ENCODE measurements at regions not wholly inside any gene's neighbourhood (a gene's known extent, or its start where the extent isn't known, plus 50 kb on each side); places are given as distances from the start of the nearest gene placed in this dataset.

DNA sequence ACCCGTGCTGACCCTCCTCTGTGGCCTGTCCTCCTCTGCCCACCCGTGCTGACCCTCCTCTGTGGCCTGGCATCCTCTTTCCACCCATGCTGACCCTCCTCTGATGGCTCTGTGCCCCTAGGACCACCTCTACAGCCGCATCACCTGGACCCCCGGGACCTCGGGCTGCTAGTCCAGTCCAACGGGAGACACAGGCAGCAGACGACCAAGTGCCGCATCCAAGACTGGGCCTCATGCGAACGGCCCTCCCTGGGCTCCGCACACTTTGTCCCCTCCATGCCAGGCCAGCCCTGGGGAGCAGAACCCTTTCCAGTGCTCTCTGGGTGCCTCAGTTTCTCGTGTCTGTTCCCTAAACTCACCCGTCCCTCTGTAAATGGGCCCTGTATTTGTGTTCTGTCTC lies 107.2 kb upstream of the RNF32 start:
- Mint-ChIP-seq H3K4me3 (ENCODE audit: unreplicated experiment) (no peak overlapping the region), H3K27me3 (ENCODE audit: insufficient read depth, unreplicated experiment) (no peaks in the 10 kb centered on the region), H3K27ac (ENCODE audit: unreplicated experiment) (no peak overlapping the region), H3K36me3 (ENCODE audit: insufficient read depth, unreplicated experiment) (peaks cover 7% of the 10 kb centered on the region), H3K9me3 (ENCODE audit: unreplicated experiment) (peaks cover 10% of the 10 kb centered on the region), H3K4me1 (ENCODE audit: low read depth, unreplicated experiment) (peaks cover 22% of the 10 kb centered on the region)
- no TSS peak for BruUV-seq (replicated peaks)
- intact Hi-C loops (cut with micrococcal nuclease; ENCODE audit: unreplicated experiment): no loop called here
- no peaks in the 10 kb centered on the region for H3K9me3 ChIP-seq
- H3K27me3 ChIP-seq (replicated peaks; ENCODE audit: control insufficient read depth, insufficient read depth, low read length): no peaks in the 10 kb centered on the region
- H3K36me3 ChIP-seq (ENCODE audit: control insufficient read depth, insufficient read depth, low read length): no peaks in the 10 kb centered on the region; the same call in 1 of the 2 replicates
- POLR2A ChIA-PET: no interaction called here
- CTCF ChIA-PET: no interaction called here
- H3K4me1 ChIP-seq: peaks cover 23% of the 10 kb centered on the region
- H3K4me3 ChIP-seq (ENCODE audit: low read depth, low read length): no peak overlapping the region
- TF ChIP-seq, protein P1, sequence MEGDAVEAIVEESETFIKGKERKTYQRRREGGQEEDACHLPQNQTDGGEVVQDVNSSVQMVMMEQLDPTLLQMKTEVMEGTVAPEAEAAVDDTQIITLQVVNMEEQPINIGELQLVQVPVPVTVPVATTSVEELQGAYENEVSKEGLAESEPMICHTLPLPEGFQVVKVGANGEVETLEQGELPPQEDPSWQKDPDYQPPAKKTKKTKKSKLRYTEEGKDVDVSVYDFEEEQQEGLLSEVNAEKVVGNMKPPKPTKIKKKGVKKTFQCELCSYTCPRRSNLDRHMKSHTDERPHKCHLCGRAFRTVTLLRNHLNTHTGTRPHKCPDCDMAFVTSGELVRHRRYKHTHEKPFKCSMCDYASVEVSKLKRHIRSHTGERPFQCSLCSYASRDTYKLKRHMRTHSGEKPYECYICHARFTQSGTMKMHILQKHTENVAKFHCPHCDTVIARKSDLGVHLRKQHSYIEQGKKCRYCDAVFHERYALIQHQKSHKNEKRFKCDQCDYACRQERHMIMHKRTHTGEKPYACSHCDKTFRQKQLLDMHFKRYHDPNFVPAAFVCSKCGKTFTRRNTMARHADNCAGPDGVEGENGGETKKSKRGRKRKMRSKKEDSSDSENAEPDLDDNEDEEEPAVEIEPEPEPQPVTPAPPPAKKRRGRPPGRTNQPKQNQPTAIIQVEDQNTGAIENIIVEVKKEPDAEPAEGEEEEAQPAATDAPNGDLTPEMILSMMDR (IDR thresholded peaks at IDR 0.05; ENCODE audit: insufficient read depth in 1 of 2, low read depth in 1 of 2, low read length in 1 of 2, severe bottlenecking in 1 of 2, unreplicated experiment in 1 of 2): no peak
- DNase-seq: no peak

DNA sequence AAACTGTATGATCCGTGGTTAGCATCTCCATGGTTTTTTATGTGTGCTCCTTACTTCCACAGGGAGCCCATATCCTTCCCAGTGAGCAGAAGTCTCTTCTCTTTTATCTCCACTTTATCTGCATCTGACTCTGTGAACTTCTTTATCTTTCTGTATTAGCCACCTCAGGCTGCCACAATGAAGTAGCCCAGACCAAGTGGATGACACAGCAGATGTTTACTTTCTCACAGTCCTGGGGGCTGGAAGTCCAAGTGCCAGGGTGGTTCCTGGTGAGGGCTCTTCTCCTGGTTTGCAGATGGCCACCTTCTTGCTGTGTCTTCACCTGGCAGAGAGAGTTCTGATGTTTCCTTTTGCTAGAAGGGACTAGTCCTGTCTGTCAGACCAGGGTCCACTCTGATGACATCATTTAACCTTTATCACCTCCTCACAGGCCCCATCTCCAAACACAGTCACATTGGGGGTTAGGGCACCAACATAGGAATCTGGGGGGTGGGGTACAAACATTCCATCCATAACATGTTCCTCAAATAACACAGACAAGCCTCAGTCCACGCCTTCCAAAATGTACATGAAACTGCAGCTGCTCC lies 108.5 kb upstream of the RNF32 start:
- intact Hi-C loops (cut with micrococcal nuclease; ENCODE audit: unreplicated experiment): no loop called here
- peaks cover 22% of the 10 kb centered on the region for H3K4me1 Mint-ChIP-seq (ENCODE audit: low read depth, unreplicated experiment)

DNA sequence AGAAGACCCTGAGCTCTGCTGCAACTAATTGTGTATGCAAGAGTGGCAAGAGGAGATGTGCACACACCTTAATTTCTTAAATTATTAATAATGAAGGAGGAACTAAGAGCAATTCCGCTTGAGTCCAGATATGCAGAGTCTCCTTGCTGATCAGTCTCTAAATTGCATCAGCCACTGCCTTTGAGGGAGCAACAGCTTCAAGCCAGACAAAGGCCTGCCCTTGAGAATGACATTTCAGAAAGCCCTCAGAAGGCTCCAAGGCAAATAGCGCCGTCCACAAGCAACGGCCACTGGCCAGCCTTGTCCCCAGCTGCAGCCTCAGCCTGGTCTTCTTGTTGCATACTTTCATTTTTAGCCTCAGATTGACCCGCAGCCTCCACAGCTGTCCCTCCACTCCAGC lies 110.6 kb upstream of the RNF32 start:
- TF ChIP-seq, protein P1 (IDR thresholded peaks at IDR 0.05; ENCODE audit: insufficient read depth in 1 of 2, low read depth in 1 of 2, low read length in 1 of 2, severe bottlenecking in 1 of 2, unreplicated experiment in 1 of 2): no peak
- ChIA-PET CTCF (no interaction called here), POLR2A (no interaction called here)
- no peaks in the 10 kb centered on the region for H3K9me3 Mint-ChIP-seq (ENCODE audit: unreplicated experiment)
- H3K4me1 ChIP-seq: peaks cover 40% of the 10 kb centered on the region
- BruUV-seq (replicated peaks): no TSS peak
- H3K4me3 Mint-ChIP-seq (ENCODE audit: unreplicated experiment): no peak overlapping the region
- no peaks in the 10 kb centered on the region; the same call in 1 of the 2 replicates for H3K36me3 ChIP-seq (ENCODE audit: control insufficient read depth, insufficient read depth, low read length)
- intact Hi-C loops (cut with micrococcal nuclease; ENCODE audit: unreplicated experiment): no loop called here
- no peaks in the 10 kb centered on the region for H3K9me3 ChIP-seq
- H3K4me3 ChIP-seq (ENCODE audit: low read depth, low read length): no peak overlapping the region
- H3K27me3 Mint-ChIP-seq (ENCODE audit: insufficient read depth, unreplicated experiment): no peaks in the 10 kb centered on the region
- no peaks in the 10 kb centered on the region for H3K27me3 ChIP-seq (replicated peaks; ENCODE audit: control insufficient read depth, insufficient read depth, low read length)
- no peak overlapping the region for H3K27ac Mint-ChIP-seq (ENCODE audit: unreplicated experiment)
- H3K4me1 Mint-ChIP-seq (ENCODE audit: low read depth, unreplicated experiment): peaks cover 22% of the 10 kb centered on the region
- no peak for DNase-seq
- no peaks in the 10 kb centered on the region for H3K36me3 Mint-ChIP-seq (ENCODE audit: insufficient read depth, unreplicated experiment)

More for the DNA sequence above, 108.5 kb upstream of the RNF32 start:
- TF ChIP-seq, protein P1 (IDR thresholded peaks at IDR 0.05; ENCODE audit: insufficient read depth in 1 of 2, low read depth in 1 of 2, low read length in 1 of 2, severe bottlenecking in 1 of 2, unreplicated experiment in 1 of 2): no peak
- ChIA-PET POLR2A (interaction anchor here (0.6 kb wide), 1 partner anchor 83 kb away, joined by 3 read pairs; no protein-coding TSS in a partner anchor), CTCF (no interaction called here)
- Histone ChIP-seq H3K4me1 (peaks cover 34% of the 10 kb centered on the region), H3K9me3 (no peaks in the 10 kb centered on the region), H3K27me3 (replicated peaks; ENCODE audit: control insufficient read depth, insufficient read depth, low read length) (no peaks in the 10 kb centered on the region), H3K36me3 (ENCODE audit: control insufficient read depth, insufficient read depth, low read length) (no peaks in the 10 kb centered on the region; the same call in 1 of the 2 replicates), H3K4me3 (ENCODE audit: low read depth, low read length) (no peak overlapping the region)
- Mint-ChIP-seq H3K9me3 (ENCODE audit: unreplicated experiment) (no peaks in the 10 kb centered on the region), H3K27ac (ENCODE audit: unreplicated experiment) (peak overlapping the region; percentile 30), H3K27me3 (ENCODE audit: insufficient read depth, unreplicated experiment) (no peaks in the 10 kb centered on the region), H3K36me3 (ENCODE audit: insufficient read depth, unreplicated experiment) (no peaks in the 10 kb centered on the region), H3K4me3 (ENCODE audit: unreplicated experiment) (no peak overlapping the region)
- no TSS peak for BruUV-seq (replicated peaks)
- DNase-seq: peak in 1 of 2 experiments; percentile 12
